ENCODE measurements at regions not wholly inside any gene's neighbourhood (a gene's known extent, or its start where the extent isn't known, plus 50 kb on each side); places are given as distances from the start of the nearest gene placed in this dataset.

DNA sequence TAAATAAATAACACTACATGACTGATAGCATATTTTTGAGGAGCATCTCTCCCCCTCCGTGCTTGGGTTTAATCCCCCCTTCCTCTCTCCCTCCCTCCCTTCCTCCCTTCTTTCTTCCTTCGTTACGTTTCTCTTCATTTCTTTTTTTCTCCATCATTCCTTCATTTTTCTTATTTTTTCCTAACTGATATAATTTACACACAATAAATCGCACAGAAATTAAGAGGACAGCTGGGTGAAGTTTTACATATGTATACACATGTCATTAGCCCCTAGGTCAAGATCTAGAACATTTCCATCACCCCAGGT lies 51.4 kb upstream of the EZR start:
- POLR2A ChIA-PET = no interaction called here
- TF ChIP-seq, protein P1, sequence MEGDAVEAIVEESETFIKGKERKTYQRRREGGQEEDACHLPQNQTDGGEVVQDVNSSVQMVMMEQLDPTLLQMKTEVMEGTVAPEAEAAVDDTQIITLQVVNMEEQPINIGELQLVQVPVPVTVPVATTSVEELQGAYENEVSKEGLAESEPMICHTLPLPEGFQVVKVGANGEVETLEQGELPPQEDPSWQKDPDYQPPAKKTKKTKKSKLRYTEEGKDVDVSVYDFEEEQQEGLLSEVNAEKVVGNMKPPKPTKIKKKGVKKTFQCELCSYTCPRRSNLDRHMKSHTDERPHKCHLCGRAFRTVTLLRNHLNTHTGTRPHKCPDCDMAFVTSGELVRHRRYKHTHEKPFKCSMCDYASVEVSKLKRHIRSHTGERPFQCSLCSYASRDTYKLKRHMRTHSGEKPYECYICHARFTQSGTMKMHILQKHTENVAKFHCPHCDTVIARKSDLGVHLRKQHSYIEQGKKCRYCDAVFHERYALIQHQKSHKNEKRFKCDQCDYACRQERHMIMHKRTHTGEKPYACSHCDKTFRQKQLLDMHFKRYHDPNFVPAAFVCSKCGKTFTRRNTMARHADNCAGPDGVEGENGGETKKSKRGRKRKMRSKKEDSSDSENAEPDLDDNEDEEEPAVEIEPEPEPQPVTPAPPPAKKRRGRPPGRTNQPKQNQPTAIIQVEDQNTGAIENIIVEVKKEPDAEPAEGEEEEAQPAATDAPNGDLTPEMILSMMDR (IDR thresholded peaks at IDR 0.05; ENCODE audit: insufficient read depth, low read length, missing control alignments) = no peak
- CTCF ChIA-PET = interaction anchor here (0.6 kb wide), 1 partner anchor 41 kb away, joined by 3 read pairs; no protein-coding TSS in a partner anchor
- H3K4me3 ChIP-seq (ENCODE audit: low read depth, low read length) = no peak overlapping the region
- no peak for DNase-seq (ENCODE audit: low read depth, low spot score)

DNA sequence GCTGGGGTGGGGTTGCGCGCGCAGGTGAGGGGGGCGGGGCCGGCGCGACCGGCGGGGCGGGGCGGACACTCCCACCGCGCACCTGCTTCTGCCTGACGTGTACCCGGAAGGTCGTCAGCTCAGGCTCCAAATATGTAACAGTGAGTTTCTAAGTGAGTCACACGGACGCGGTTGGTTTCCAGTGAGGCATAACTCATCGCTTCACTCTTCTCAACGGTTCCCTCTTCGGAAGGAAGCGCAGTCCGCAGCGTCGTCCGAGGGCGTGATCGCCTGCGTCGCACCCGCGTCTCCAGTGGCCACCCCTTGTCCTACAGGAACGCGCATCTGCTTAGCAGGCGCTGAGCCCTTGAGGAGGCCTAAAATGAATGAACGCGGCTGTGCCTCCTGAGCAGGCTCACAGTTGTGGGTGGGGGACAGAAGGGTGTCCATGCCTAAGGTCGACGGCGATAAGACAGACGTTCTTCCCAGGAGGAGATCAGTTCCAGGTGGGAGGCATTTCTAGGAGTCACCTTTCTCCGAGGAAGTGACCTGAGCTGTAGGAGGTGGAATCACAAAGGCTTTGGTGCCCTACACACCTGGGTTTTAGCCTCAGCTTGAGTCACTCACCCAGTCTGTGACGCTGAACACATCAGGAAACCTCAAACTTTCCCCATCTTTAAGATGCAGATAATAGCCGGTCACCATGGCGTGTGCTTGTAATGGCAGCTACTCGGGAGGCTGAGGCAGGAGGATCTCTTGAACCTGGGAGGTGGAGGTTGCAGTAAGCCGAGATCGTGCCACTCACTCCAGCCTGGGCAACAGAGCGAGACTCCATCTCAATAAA lies 50.9 kb upstream of the EZR start:
- no peak for DNase-seq (ENCODE audit: low read depth, low spot score)
- ChIA-PET POLR2A (interaction anchor here (0.6 to 1.0 kb wide), 4 partner anchors 9 to 25 kb away, joined by 3 to 4 read pairs (median 3); no protein-coding TSS in a partner anchor), CTCF (interaction anchor here (0.9 to 1.4 kb wide), 3 partner anchors 12 to 56 kb away, joined by 3 to 5 read pairs (median 3); no protein-coding TSS in a partner anchor)

DNA sequence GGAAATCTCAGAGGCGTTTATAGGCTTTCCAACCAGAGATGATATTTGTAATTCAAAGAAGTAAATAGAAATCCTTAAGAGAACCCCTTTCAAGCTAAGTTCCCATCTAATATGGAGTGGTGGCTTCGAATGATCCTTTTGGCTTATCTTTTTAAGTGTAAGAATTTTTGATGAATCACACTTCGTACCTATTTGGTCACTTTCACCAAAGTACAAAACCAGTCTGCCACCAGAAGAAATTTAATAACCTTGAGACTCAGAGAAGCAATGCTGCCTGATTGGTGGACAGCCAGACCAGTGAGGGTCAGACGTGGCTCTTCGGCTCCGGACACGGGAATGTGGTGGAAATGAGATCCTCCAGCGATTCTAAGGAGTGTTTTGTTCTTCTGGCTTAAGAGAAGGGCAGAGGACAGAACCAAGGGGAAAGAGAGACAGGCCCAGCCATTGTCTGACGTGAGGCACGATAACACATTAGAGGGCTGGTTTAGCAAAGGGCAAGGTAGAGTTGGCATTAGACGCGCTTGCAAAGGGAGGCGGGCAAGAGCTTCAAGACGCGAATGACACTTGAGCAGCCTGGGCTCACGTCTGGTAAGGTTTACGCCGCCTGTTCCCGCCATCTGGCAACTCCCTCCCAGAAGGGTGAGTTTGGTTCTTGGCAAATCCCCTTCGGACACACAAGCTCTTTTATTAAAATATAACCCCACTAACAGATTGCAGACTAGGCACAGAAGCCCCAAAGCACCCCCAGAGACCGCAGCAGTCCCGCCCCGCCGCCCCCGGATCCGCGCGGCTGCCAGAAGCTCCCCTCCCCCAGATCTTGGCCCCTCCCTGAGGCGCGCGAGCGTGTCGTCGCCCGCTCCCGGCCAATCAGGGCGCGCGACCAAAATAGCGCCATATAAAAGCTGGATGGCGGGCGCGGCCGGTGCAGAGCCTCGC lies 50.0 kb upstream of the EZR start:
- ChIA-PET CTCF (interaction anchor here (0.9 to 1.4 kb wide), 4 partner anchors 10 to 57 kb away, joined by 3 to 5 read pairs (median 3); no protein-coding TSS in a partner anchor), POLR2A (interaction anchor here (0.6 to 1.0 kb wide), 4 partner anchors 10 to 24 kb away, joined by 3 to 4 read pairs (median 3); no protein-coding TSS in a partner anchor)
- peak overlapping the region; percentile 65 for H3K4me3 ChIP-seq (ENCODE audit: low read depth, low read length)
- TF ChIP-seq, protein P1 (IDR thresholded peaks at IDR 0.05; ENCODE audit: insufficient read depth, low read length, missing control alignments) = no peak
- DNase-seq (ENCODE audit: low read depth, low spot score) = no peak

More for the DNA sequence above, 50.9 kb upstream of the EZR start:
- TF ChIP-seq, protein P1 (IDR thresholded peaks at IDR 0.05; ENCODE audit: insufficient read depth, low read length, missing control alignments) = peak; percentile 16
- peak overlapping the region; percentile 65 for H3K4me3 ChIP-seq (ENCODE audit: low read depth, low read length)

Data from AG04449 (cell line).